ENCODE measurements at regions not wholly inside any gene's neighbourhood (a gene's known extent, or its start where the extent isn't known, plus 50 kb on each side); places are given as distances from the start of the nearest gene placed in this dataset.

DNA sequence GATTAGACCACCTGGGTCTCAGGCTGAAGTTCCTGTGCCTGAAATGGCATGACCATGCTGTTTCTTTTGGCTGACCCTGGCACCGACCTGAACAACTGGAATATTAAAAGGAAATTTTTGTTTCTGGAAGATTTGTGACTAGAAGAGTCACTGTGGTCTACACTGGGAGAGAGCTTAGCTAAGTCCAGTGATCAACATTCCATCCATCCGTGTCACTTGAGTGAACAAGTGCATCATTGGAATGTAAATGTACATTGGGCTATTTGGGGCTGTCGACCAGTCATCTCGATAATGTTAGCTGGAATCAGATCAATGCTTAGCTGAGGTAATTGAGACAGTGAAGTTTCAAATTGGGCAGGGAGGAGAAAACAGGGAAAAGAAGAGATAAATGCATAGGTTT is 95.4 kb upstream of the CCDC85A start:
- Histone ChIP-seq H3K36me3 (ENCODE audit: control insufficient read depth, insufficient read depth, low read length) (no peaks in the 10 kb centered on the region), H3K27me3 (ENCODE audit: control insufficient read depth, insufficient read depth, low read length) (no peaks in the 10 kb centered on the region), H3K4me3 (ENCODE audit: low read depth, low read length) (no peak overlapping the region)
- DNase-seq (ENCODE audit: low read depth) = no peak
- TF ChIP-seq, protein P1, sequence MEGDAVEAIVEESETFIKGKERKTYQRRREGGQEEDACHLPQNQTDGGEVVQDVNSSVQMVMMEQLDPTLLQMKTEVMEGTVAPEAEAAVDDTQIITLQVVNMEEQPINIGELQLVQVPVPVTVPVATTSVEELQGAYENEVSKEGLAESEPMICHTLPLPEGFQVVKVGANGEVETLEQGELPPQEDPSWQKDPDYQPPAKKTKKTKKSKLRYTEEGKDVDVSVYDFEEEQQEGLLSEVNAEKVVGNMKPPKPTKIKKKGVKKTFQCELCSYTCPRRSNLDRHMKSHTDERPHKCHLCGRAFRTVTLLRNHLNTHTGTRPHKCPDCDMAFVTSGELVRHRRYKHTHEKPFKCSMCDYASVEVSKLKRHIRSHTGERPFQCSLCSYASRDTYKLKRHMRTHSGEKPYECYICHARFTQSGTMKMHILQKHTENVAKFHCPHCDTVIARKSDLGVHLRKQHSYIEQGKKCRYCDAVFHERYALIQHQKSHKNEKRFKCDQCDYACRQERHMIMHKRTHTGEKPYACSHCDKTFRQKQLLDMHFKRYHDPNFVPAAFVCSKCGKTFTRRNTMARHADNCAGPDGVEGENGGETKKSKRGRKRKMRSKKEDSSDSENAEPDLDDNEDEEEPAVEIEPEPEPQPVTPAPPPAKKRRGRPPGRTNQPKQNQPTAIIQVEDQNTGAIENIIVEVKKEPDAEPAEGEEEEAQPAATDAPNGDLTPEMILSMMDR (IDR thresholded peaks at IDR 0.05; ENCODE audit: insufficient read depth, low read length, poor library complexity, severe bottlenecking) = no peak

DNA sequence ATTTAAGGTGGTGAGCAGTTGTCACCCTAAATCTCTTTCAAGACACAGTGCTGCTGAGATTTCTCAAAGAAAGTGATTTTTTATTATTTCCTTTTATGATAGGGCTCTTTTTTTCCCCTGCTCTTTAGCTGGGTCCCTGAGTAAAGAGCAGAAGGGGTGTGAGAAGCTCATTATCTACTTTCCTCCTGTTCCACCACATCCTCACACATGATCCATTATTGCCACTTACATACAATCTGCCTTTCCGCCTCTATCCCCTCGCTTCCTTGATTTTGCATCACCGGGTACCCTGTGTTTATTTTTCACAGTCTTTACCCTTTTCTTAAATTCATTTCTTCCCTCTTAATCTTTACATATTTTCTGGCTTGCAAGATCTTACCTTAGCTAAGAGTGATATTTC is 93.9 kb upstream of the CCDC85A start:
- Histone ChIP-seq H3K36me3 (ENCODE audit: control insufficient read depth, insufficient read depth, low read length) (no peaks in the 10 kb centered on the region), H3K4me3 (ENCODE audit: low read depth, low read length) (no peak overlapping the region), H3K27me3 (ENCODE audit: control insufficient read depth, insufficient read depth, low read length) (no peaks in the 10 kb centered on the region)
- TF ChIP-seq, protein P1 (IDR thresholded peaks at IDR 0.05; ENCODE audit: insufficient read depth, low read length, poor library complexity, severe bottlenecking) = no peak
- no peak for DNase-seq (ENCODE audit: low read depth)

DNA sequence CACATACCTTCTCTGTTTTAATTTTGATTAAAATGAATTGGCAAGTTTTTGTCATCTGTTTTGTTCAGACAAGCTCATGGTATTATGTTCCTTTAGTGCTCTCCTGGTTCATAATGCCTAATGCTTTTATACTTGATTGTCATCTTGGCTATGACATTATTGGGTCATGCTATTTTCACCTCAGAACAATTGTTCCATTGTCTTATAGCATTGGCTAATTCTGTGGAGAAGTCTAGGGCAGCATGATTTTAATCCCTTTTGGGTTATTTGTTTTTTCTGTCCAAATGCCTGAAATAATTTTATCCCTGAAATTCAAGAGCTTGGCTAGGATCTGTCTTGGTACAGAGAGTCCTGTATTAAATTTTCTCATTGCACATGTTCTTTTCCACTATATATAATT is 83.8 kb upstream of the CCDC85A start:
- H3K27me3 ChIP-seq (ENCODE audit: control insufficient read depth, insufficient read depth, low read length) = no peaks in the 10 kb centered on the region
- TF ChIP-seq, protein P1 (IDR thresholded peaks at IDR 0.05; ENCODE audit: insufficient read depth, low read length, poor library complexity, severe bottlenecking) = no peak
- no peaks in the 10 kb centered on the region for H3K36me3 ChIP-seq (ENCODE audit: control insufficient read depth, insufficient read depth, low read length)
- DNase-seq (ENCODE audit: low read depth) = no peak
- H3K4me3 ChIP-seq (ENCODE audit: low read depth, low read length) = no peak overlapping the region

DNA sequence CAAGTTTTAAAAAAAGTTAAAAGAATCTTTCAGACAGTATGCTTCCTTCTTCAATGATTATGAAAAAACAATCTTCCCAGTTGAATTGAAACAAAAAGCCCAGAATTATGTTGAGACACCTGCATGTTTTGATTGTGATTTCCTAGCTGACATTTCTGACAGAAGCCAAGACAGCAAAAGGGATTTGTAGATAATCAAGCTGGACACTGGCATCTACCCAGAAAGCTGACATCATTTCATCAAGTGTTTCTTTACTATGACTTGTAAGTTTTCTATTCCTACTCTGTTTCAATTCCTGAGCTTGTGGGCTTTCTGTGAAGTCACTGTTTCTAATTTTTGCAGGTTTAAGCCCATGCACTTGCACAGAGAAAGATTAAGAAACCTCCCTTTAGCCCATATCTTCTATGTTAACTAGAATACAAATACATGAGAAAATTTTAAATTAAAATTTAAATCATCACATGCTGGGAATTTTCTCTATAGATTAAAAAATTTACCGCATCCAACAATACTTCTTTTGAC is 82.9 kb upstream of the CCDC85A start:
- Histone ChIP-seq H3K27me3 (ENCODE audit: control insufficient read depth, insufficient read depth, low read length) (no peaks in the 10 kb centered on the region), H3K4me3 (ENCODE audit: low read depth, low read length) (no peak overlapping the region), H3K36me3 (ENCODE audit: control insufficient read depth, insufficient read depth, low read length) (no peaks in the 10 kb centered on the region)
- no peak for DNase-seq (ENCODE audit: low read depth)
- TF ChIP-seq, protein P1 (IDR thresholded peaks at IDR 0.05; ENCODE audit: insufficient read depth, low read length, poor library complexity, severe bottlenecking) = no peak

DNA sequence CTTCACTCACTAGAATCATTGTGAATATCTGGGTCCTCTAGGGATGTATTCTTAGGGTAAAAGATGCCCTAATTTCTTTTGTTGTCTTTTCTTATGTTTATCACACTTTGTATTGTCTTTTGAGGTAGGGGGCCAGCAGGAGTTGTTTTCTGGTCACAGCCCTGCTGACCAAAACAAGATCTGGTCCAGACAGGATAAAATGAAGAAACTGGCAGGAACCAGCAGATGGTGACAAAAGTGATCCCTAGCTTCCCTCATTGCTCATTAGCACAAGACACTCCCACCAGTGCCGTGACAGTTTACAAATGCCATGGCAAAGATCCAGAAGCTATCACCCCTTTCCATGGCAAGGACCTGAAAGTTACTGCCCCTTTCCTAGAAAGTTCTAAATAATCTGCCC is 81.7 kb upstream of the CCDC85A start:
- TF ChIP-seq, protein P1 (IDR thresholded peaks at IDR 0.05; ENCODE audit: insufficient read depth, low read length, poor library complexity, severe bottlenecking) = no peak
- Histone ChIP-seq H3K27me3 (ENCODE audit: control insufficient read depth, insufficient read depth, low read length) (no peaks in the 10 kb centered on the region), H3K4me3 (ENCODE audit: low read depth, low read length) (no peak overlapping the region), H3K36me3 (ENCODE audit: control insufficient read depth, insufficient read depth, low read length) (no peaks in the 10 kb centered on the region)
- no peak for DNase-seq (ENCODE audit: low read depth)

DNA sequence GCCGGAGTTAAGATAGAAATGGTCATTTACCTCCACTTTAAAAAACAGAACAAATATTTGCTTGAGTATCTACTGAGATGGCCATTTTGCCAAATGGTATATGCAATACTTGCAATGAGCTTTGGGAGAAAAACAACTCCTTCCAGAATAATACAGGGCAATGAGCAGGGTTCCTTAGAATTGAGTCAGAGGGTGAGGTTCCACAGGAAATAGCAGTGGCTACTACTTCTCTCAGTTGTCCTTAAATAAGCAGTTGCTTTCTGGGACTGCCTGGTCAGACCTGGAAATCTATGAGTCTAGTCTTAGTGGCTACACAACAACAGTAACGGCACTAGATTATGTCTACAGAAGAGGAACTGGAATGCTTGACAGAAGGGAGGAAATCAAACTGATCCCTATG is 80.9 kb upstream of the CCDC85A start:
- TF ChIP-seq, protein P1 (IDR thresholded peaks at IDR 0.05; ENCODE audit: insufficient read depth, low read length, poor library complexity, severe bottlenecking) = no peak
- no peak for DNase-seq (ENCODE audit: low read depth)
- H3K36me3 ChIP-seq (ENCODE audit: control insufficient read depth, insufficient read depth, low read length) = no peaks in the 10 kb centered on the region
- H3K27me3 ChIP-seq (ENCODE audit: control insufficient read depth, insufficient read depth, low read length) = no peaks in the 10 kb centered on the region
- H3K4me3 ChIP-seq (ENCODE audit: low read depth, low read length) = no peak overlapping the region
